Testis (tissue), 2 donors: ENCODE measurements at regions not wholly inside any gene's neighbourhood (a gene's known extent, or its start where the extent isn't known, plus 50 kb on each side); places are given as distances from the start of the nearest gene placed in this dataset.

ENCODE experiments used
- DNase-seq: peaks from one replicate; pipeline ENCODE4 v3.0.0-alpha.2; 2019
- H3K27ac ChIP-seq, 2 donors: fragments of 200-600 bp; sonication (generic); one replicate each; pipeline ENCODE4 v1.5.1; 2019
- H3K27me3 ChIP-seq: fragments of 200-600 bp; sonication (generic); one replicate; pipeline ENCODE4 v1.5.1; 2019
- H3K36me3 ChIP-seq: fragments of 200-600 bp; sonication (generic); one replicate; pipeline ENCODE4 v1.5.1; 2017; ENCODE audit warnings: low read depth; ENCODE audit errors: missing control alignments
- H3K4me1 ChIP-seq: fragments of 200-600 bp; sonication (generic); one replicate; pipeline ENCODE4 v1.5.1; 2019
- H3K4me3 ChIP-seq, 2 donors: fragments of 200-600 bp; sonication (generic); one replicate each; pipeline ENCODE4 v1.5.1; 2017 to 2019
- H3K9me3 ChIP-seq: fragments of 200-600 bp; sonication (generic); one replicate; pipeline ENCODE4 v1.5.1; 2017
- POLR2A ChIP-seq: fragments of 450-650 bp; IDR thresholded peaks from one replicate; pipeline ENCODE4 v1.6.1; 2017; ENCODE audit warnings: antibody characterized with exemption, mild to moderate bottlenecking, moderate library complexity
- WGBS, 2 donors: methylation state at CpG; one replicate each; pipeline ENCODE4 v1.1.5; 2018; 5-methylcytosine and 5-hydroxymethylcytosine counted together
- intact Hi-C: fragments of 100-400 bp; cut with DNase I; formaldehyde crosslinking; loops from one replicate; pipeline ENCODE4 v1.15.1; 2023; ENCODE audit warnings: low total_unique reads
- TF ChIP-seq, protein P1 (sequence below), 3 experiments: fragments of 450-650 bp in 2 of 3; fragments of 200-600 bp in 1 of 3; sonication (generic) in 1 of 3; IDR thresholded peaks; one replicate each; pipeline ENCODE4 v1.5.1; 2016 to 2019; ENCODE audit warnings: antibody characterized with exemption in 3 of 3, mild to moderate bottlenecking in 2 of 3, moderate library complexity in 1 of 3

GRCh38 chr9:80020530-80020929 is 448.8 kb downstream of the TLE4 start:
- H3K27ac ChIP-seq: no peak overlapping the region
- intact Hi-C loops: no loop called here
- H3K27me3 ChIP-seq: no peaks in the 10 kb centered on the region
- TF ChIP-seq, protein P1, sequence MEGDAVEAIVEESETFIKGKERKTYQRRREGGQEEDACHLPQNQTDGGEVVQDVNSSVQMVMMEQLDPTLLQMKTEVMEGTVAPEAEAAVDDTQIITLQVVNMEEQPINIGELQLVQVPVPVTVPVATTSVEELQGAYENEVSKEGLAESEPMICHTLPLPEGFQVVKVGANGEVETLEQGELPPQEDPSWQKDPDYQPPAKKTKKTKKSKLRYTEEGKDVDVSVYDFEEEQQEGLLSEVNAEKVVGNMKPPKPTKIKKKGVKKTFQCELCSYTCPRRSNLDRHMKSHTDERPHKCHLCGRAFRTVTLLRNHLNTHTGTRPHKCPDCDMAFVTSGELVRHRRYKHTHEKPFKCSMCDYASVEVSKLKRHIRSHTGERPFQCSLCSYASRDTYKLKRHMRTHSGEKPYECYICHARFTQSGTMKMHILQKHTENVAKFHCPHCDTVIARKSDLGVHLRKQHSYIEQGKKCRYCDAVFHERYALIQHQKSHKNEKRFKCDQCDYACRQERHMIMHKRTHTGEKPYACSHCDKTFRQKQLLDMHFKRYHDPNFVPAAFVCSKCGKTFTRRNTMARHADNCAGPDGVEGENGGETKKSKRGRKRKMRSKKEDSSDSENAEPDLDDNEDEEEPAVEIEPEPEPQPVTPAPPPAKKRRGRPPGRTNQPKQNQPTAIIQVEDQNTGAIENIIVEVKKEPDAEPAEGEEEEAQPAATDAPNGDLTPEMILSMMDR (IDR thresholded peaks at IDR 0.05): no peak
- TF ChIP-seq POLR2A: no peak
- no peaks in the 10 kb centered on the region for H3K36me3 ChIP-seq
- no peak for DNase-seq
- H3K4me3 ChIP-seq: no peak overlapping the region
- H3K4me1 ChIP-seq: no peaks in the 10 kb centered on the region
- H3K9me3 ChIP-seq: no peaks in the 10 kb centered on the region

- DNase-seq: no peak
- H3K36me3 ChIP-seq: no peaks in the 10 kb centered on the region
- H3K27me3 ChIP-seq: no peaks in the 10 kb centered on the region
- no peaks in the 10 kb centered on the region for H3K4me1 ChIP-seq
- no peak overlapping the region for H3K4me3 ChIP-seq
- 92 to 96% methylated on average over 6 of the region's 6 CpGs for WGBS, 2 donors
- intact Hi-C loops: no loop called here
- TF ChIP-seq, protein P1 (IDR thresholded peaks at IDR 0.05): no peak
- no peak for TF ChIP-seq POLR2A
- H3K27ac ChIP-seq: no peak overlapping the region
- H3K9me3 ChIP-seq: no peaks in the 10 kb centered on the region
Measured at GRCh38 chr9:80020056-80020455, 448.3 kb downstream of the TLE4 start.

DNA sequence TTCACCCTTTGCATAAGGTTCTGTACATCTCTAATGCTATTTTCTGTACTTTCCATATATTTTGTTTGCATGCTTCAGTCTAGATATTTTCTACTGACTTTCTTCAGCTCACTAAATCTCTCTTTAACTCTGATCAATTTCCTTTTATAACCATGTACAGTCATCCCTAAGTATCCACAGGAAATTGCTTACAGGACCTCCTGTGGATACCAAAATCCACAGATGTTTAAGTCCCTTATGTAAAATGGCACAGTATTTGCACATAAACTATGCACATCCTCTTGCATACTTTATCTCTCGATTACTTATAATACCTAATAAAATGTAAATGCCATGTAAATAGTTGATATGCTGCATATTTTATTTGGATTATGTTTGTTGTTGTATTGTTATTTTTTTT is 442.1 kb downstream of the TLE4 start:
- no peak for DNase-seq
- WGBS, 2 donors: 97 to 98% methylated on average over 1 of the region's 1 CpG
- Histone ChIP-seq H3K4me3 (no peak overlapping the region), H3K9me3 (no peaks in the 10 kb centered on the region), H3K36me3 (no peaks in the 10 kb centered on the region), H3K4me1 (no peaks in the 10 kb centered on the region), H3K27ac (no peak overlapping the region), H3K27me3 (no peaks in the 10 kb centered on the region)
- intact Hi-C loops: no loop called here
- TF ChIP-seq, protein P1 (IDR thresholded peaks at IDR 0.05): no peak
- no peak for TF ChIP-seq POLR2A

DNA sequence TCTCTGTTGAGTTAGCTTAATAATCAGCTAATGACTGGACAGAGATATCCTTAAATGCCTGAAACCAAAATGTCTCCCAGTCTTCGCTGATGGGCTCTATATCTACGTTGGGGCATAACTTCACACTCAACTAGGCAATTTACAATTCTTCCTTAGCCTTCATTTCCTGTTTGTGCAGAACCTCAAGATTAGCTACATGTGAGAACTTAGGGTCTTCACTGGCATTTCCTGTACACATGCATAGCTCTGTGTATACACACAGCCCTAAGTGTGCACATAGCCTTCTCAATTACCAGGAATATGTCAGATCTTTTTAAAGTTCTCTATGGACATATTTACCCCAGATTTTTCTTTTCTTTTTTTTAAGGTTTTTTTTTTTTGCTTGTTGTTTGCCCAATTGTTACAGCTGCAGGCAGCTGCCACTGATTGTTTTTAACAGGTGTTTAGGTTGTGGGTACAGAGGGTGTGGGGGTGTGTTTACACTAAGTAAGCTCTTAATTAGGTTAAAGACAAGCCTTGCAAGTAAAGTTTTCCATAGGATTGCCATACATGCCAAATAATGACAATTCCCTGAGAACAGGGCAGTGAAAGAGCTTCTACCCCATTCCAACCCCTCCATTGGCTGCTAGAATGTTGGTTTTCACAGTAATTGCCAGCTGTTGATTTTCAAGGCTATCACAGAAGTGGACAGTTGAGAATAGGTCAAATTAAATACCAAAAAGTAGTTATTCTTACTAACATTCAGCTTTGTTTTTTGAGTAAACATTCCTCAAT is 441.0 kb downstream of the TLE4 start:
- intact Hi-C loops: no loop called here
- Histone ChIP-seq H3K36me3 (no peaks in the 10 kb centered on the region), H3K4me3 (no peak overlapping the region), H3K27me3 (no peaks in the 10 kb centered on the region), H3K4me1 (no peaks in the 10 kb centered on the region), H3K27ac (no peak overlapping the region), H3K9me3 (no peaks in the 10 kb centered on the region)
- WGBS, 2 donors: 87 to 91% methylated on average over 2 of the region's 2 CpGs
- DNase-seq: no peak
- TF ChIP-seq, protein P1 (IDR thresholded peaks at IDR 0.05): no peak
- no peak for TF ChIP-seq POLR2A

- DNase-seq: no peak
- no peaks in the 10 kb centered on the region for H3K9me3 ChIP-seq
- WGBS, 2 donors: 86 to 87% methylated on average over 3 of the region's 3 CpGs
- H3K4me3 ChIP-seq: no peak overlapping the region
- H3K27me3 ChIP-seq: no peaks in the 10 kb centered on the region
- no peaks in the 10 kb centered on the region for H3K36me3 ChIP-seq
- intact Hi-C loops: no loop called here
- no peaks in the 10 kb centered on the region for H3K4me1 ChIP-seq
- H3K27ac ChIP-seq: no peak overlapping the region
- no peak for TF ChIP-seq POLR2A
- TF ChIP-seq, protein P1 (IDR thresholded peaks at IDR 0.05): no peak
Measured at GRCh38 chr9:80009204-80009603, 437.4 kb downstream of the TLE4 start.
